ENCODE measurements at regions not wholly inside any gene's neighbourhood (a gene's known extent, or its start where the extent isn't known, plus 50 kb on each side); places are given as distances from the start of the nearest gene placed in this dataset.

- FAIRE-seq = no peak
- H3K36me3 ChIP-seq (ENCODE audit: control insufficient read depth, insufficient read depth, low read length) = no peaks in the 10 kb centered on the region
Measured at GRCh38 chr3:26550413-26550812, 72.2 kb upstream of the LRRC3B start.

GRCh38 chr3:26556637-26557036, 65.9 kb upstream of the LRRC3B start:
- Histone ChIP-seq H3K36me3 (ENCODE audit: control insufficient read depth, insufficient read depth, low read length) (no peaks in the 10 kb centered on the region), H3K27me3 (ENCODE audit: control insufficient read depth, insufficient read depth, low read length) (no peaks in the 10 kb centered on the region), H3K4me3 (ENCODE audit: low read depth, low read length) (no peak overlapping the region)
- DNase-seq (ENCODE audit: low read depth) (no peak), FAIRE-seq (no peak)
- TF ChIP-seq CTCF (IDR thresholded peaks at IDR 0.05; ENCODE audit: insufficient read depth, low read length, severe bottlenecking) = no peak

More at GRCh38 chr3:26550413-26550812, 72.2 kb upstream of the LRRC3B start:
- no peak for DNase-seq (ENCODE audit: low read depth)
- Histone ChIP-seq H3K27me3 (ENCODE audit: control insufficient read depth, insufficient read depth, low read length) (no peaks in the 10 kb centered on the region), H3K4me3 (ENCODE audit: low read depth, low read length) (no peak overlapping the region)
- TF ChIP-seq CTCF (IDR thresholded peaks at IDR 0.05; ENCODE audit: insufficient read depth, low read length, severe bottlenecking) = no peak

GRCh38 chr3:26558257-26558656, 64.3 kb upstream of the LRRC3B start:
- TF ChIP-seq CTCF (IDR thresholded peaks at IDR 0.05; ENCODE audit: insufficient read depth, low read length, severe bottlenecking) = no peak
- no peak overlapping the region for H3K4me3 ChIP-seq (ENCODE audit: low read depth, low read length)
- no peaks in the 10 kb centered on the region for H3K27me3 ChIP-seq (ENCODE audit: control insufficient read depth, insufficient read depth, low read length)
- no peaks in the 10 kb centered on the region for H3K36me3 ChIP-seq (ENCODE audit: control insufficient read depth, insufficient read depth, low read length)
- no peak for DNase-seq (ENCODE audit: low read depth)
- FAIRE-seq = no peak

- DNase-seq (ENCODE audit: low read depth) (no peak), FAIRE-seq (no peak)
- H3K27me3 ChIP-seq (ENCODE audit: control insufficient read depth, insufficient read depth, low read length) = no peaks in the 10 kb centered on the region
- H3K4me3 ChIP-seq (ENCODE audit: low read depth, low read length) = no peak overlapping the region
- H3K36me3 ChIP-seq (ENCODE audit: control insufficient read depth, insufficient read depth, low read length) = no peaks in the 10 kb centered on the region
- TF ChIP-seq CTCF (IDR thresholded peaks at IDR 0.05; ENCODE audit: insufficient read depth, low read length, severe bottlenecking) = no peak
Measured at GRCh38 chr3:26559227-26559626, 63.3 kb upstream of the LRRC3B start.

GRCh38 chr3:26560081-26560480, 62.5 kb upstream of the LRRC3B start:
- no peak for FAIRE-seq
- H3K27me3 ChIP-seq (ENCODE audit: control insufficient read depth, insufficient read depth, low read length) = no peaks in the 10 kb centered on the region
- no peak for TF ChIP-seq CTCF (IDR thresholded peaks at IDR 0.05; ENCODE audit: insufficient read depth, low read length, severe bottlenecking)
- no peaks in the 10 kb centered on the region for H3K36me3 ChIP-seq (ENCODE audit: control insufficient read depth, insufficient read depth, low read length)
- DNase-seq (ENCODE audit: low read depth) = no peak
- H3K4me3 ChIP-seq (ENCODE audit: low read depth, low read length) = no peak overlapping the region

GRCh38 chr3:26562021-26562768, 60.4 kb upstream of the LRRC3B start:
- DNase-seq (ENCODE audit: low read depth) (no peak), FAIRE-seq (no peak)
- no peak for TF ChIP-seq CTCF (IDR thresholded peaks at IDR 0.05; ENCODE audit: insufficient read depth, low read length, severe bottlenecking)
- no peaks in the 10 kb centered on the region for H3K27me3 ChIP-seq (ENCODE audit: control insufficient read depth, insufficient read depth, low read length)
- no peaks in the 10 kb centered on the region for H3K36me3 ChIP-seq (ENCODE audit: control insufficient read depth, insufficient read depth, low read length)
- H3K4me3 ChIP-seq (ENCODE audit: low read depth, low read length) = no peak overlapping the region
